GM13976 (cell line): ENCODE measurements at regions not wholly inside any gene's neighbourhood (a gene's known extent, or its start where the extent isn't known, plus 50 kb on each side); places are given as distances from the start of the nearest gene placed in this dataset.
A peak's percentile ranks its signal among the peaks of the same experiment; 100 is the strongest.
"Not testable (repeated sequence)": the region's sequence is repeated elsewhere in the genome, so short reads cannot be mapped to it uniquely, and the experiment has no call there.

ENCODE experiments used
- DNase-seq: peaks from one replicate; pipeline ENCODE4 v3.0.0; 2012; ENCODE audit warnings: low spot score
- CTCF ChIP-seq: IDR thresholded peaks from 2 replicates; pipeline ENCODE4 v1.5.1; 2012; ENCODE audit warnings: borderline replicate concordance, mild to moderate bottlenecking; ENCODE audit not compliant: insufficient read depth; ENCODE audit errors: extremely low read depth, missing control alignments, control extremely low read depth
- in situ Hi-C: fragments of 300-500 bp; cut with MboI; formaldehyde crosslinking; loops from one replicate; pipeline ENCODE4 v1.12.0; 2022; ENCODE audit warnings: low sequenced_read_pairs, mixed read lengths, inconsistent platforms; ENCODE audit not compliant: unreplicated experiment

- DNase-seq, result no peak
- in situ Hi-C loops, result loop anchor here (25.0 kb wide), 1 partner anchor 737 kb away; no protein-coding TSS in a partner anchor
- TF ChIP-seq CTCF, result no peak
Measured at GRCh38 chr16:52924162-52924561, 128.5 kb downstream of the CHD9NB start.

GRCh38 chr16:52921104-52921503 is 131.6 kb downstream of the CHD9NB start:
- no peak for DNase-seq
- in situ Hi-C loops, result loop anchor here (25.0 kb wide), 1 partner anchor 734 kb away; no protein-coding TSS in a partner anchor
- TF ChIP-seq CTCF, result no peak

GRCh38 chr16:52920331-52920730 is 132.4 kb downstream of the CHD9NB start:
- no peak for DNase-seq
- in situ Hi-C loops, result loop anchor here (25.0 kb wide), 1 partner anchor 733 kb away; no protein-coding TSS in a partner anchor
- no peak for TF ChIP-seq CTCF

GRCh38 chr16:52914428-52914827 is 138.3 kb downstream of the CHD9NB start:
- in situ Hi-C loops, result loop anchor here (25.0 kb wide), 1 partner anchor 727 kb away; no protein-coding TSS in a partner anchor
- DNase-seq, result no peak
- TF ChIP-seq CTCF, result no peak

GRCh38 chr16:52912565-52913173 is 140.0 kb downstream of the CHD9NB start:
- TF ChIP-seq CTCF, result peak; percentile 78
- DNase-seq, result peak; percentile 52
- in situ Hi-C loops, result loop anchor here (25.0 kb wide), 1 partner anchor 725 kb away; no protein-coding TSS in a partner anchor

- in situ Hi-C loops, result loop anchor here (25.0 kb wide), 1 partner anchor 721 kb away; no protein-coding TSS in a partner anchor
- DNase-seq, result not testable (repeated sequence)
Measured at GRCh38 chr16:52908057-52908456, 144.6 kb downstream of the CHD9NB start.

- in situ Hi-C loops, result loop anchor here (25.0 kb wide), 1 partner anchor 719 kb away; no protein-coding TSS in a partner anchor
- DNase-seq, result no peak
- TF ChIP-seq CTCF, result no peak
Measured at GRCh38 chr16:52906281-52906680, 146.4 kb downstream of the CHD9NB start.
